A549 (cell line): ENCODE measurements at regions not wholly inside any gene's neighbourhood (a gene's known extent, or its start where the extent isn't known, plus 50 kb on each side); places are given as distances from the start of the nearest gene placed in this dataset.

Experiments used
- ATAC-seq, 2 experiments: fragments of 200-7000 bp in 1 of 2; fragments of >200 bp in 1 of 2; cut with Nextera tagmentation in 1 of 2; cut with Tn5 transposase in 1 of 2; 3 replicates each; pipeline versions ENCODE4 v1.8.0 to v1.9.1; 2018 to 2020; ENCODE audit warnings: mild to moderate bottlenecking in 1 of 2, moderate library complexity in 1 of 2
- CTCF ChIA-PET: fragments of 300-600 bp; sonication (Branson Sonifier 250); formaldehyde crosslinking; extraction: SDS; loops from one replicate; lab custom pipeline; 2021; ENCODE audit warnings: antibody characterized with exemption, inconsistent platforms; lab: Yijun Ruan, JAX
- POLR2A ChIA-PET: fragments of 350-600 bp; formaldehyde crosslinking; extraction: SDS; loops from one replicate; lab custom pipeline; 2021; ENCODE audit warnings: antibody characterized with exemption, inconsistent platforms; lab: Yijun Ruan, JAX
- DNase-seq, 2 experiments: peaks; one replicate each; pipeline versions ENCODE4 v3.0.0 to v3.0.0-alpha.2; 2011 to 2016; ENCODE audit warnings: low read depth in 1 of 2, low spot score in 1 of 2
- FAIRE-seq: peaks from 2 replicates; lab custom pipeline; 2011; peaks lifted over from hg19 to GRCh38; lab: Jason Lieb, UNC
- H3K27ac ChIP-seq, 2 experiments: fragments of >200 bp; sonication (Bioruptor Twin); formaldehyde crosslinking; 3 replicates each; pipeline ENCODE4 v1.5.1; 2016 to 2017
- H3K4me1 ChIP-seq: fragments of >200 bp; sonication (Bioruptor Twin); formaldehyde crosslinking; 3 replicates; pipeline ENCODE4 v1.6.1; 2016
- H3K4me2 ChIP-seq: fragments of >200 bp; sonication (Bioruptor Twin); formaldehyde crosslinking; 3 replicates; pipeline ENCODE4 v1.6.1; 2016
- H3K4me3 ChIP-seq: fragments of >200 bp; sonication (Bioruptor Twin); formaldehyde crosslinking; 3 replicates; pipeline ENCODE4 v1.5.1; 2016
- H3K9me3 ChIP-seq: fragments of >200 bp; sonication (Bioruptor Twin); formaldehyde crosslinking; 3 replicates; pipeline ENCODE4 v1.6.1; 2016
- CEBPB ChIP-seq, 2 experiments: fragments of >200 bp in 1 of 2; sonication (Bioruptor Twin) in 1 of 2; formaldehyde crosslinking in 1 of 2; IDR thresholded peaks; 2 replicates each; pipeline ENCODE4 v1.6.1; 2012 to 2016
- CHD4 ChIP-seq: fragments of 200-600 bp; sonication (generic); IDR thresholded peaks from 2 replicates; pipeline ENCODE4 v1.6.1; 2016; ENCODE audit warnings: antibody characterized with exemption, mild to moderate bottlenecking, borderline replicate concordance
- HOXB5 ChIP-seq: fragments of 250-450 bp; sonication (Bioruptor Pico); IDR thresholded peaks from 2 replicates; pipeline ENCODE4 v1.5.0; 2020; ENCODE audit warnings: mild to moderate bottlenecking, moderate library complexity
- KDM5A ChIP-seq: fragments of 200-600 bp; sonication (generic); IDR thresholded peaks from 2 replicates; pipeline ENCODE4 v1.6.1; 2016; ENCODE audit warnings: antibody characterized with exemption, mild to moderate bottlenecking
- MAFK ChIP-seq: fragments of 450-650 bp; IDR thresholded peaks from 2 replicates; pipeline ENCODE4 v1.6.1; 2014; ENCODE audit not compliant: partially characterized antibody
- POLR2AphosphoS2 ChIP-seq: conservative IDR thresholded peaks from 2 replicates; pipeline ENCODE4 v1.6.1; 2012; ENCODE audit warnings: low read length, improper control_type of control experiment, inconsistent platforms
- RFX5 ChIP-seq: fragments of 450-650 bp; IDR thresholded peaks from 2 replicates; pipeline ENCODE4 v1.7.1; 2014; ENCODE audit warnings: antibody characterized with exemption, mild to moderate bottlenecking, moderate library complexity
- SREBF2 ChIP-seq: fragments of 450-650 bp; IDR thresholded peaks from 2 replicates; pipeline ENCODE4 v1.6.1; 2014; ENCODE audit warnings: mild to moderate bottlenecking, moderate library complexity
- TP53 ChIP-seq: fragments of 250-450 bp; sonication (Bioruptor Pico); IDR thresholded peaks from 2 replicates; pipeline ENCODE4 v1.5.0; 2021; ENCODE audit warnings: mild to moderate bottlenecking, moderate library complexity
- ZC3H11A ChIP-seq: fragments of 450-650 bp; IDR thresholded peaks from 2 replicates; pipeline ENCODE4 v1.6.1; 2014; ENCODE audit warnings: antibody characterized with exemption, mild to moderate bottlenecking
- WGBS: methylation state at CpG from one replicate; pipeline ENCODE4 v1.1.6; 2017; ENCODE audit errors: missing lambda C conversion rate; 5-methylcytosine and 5-hydroxymethylcytosine counted together
- TF ChIP-seq, protein P1 (sequence below): fragments of 150-350 bp; IDR thresholded peaks from 2 replicates; pipeline ENCODE4 v1.6.1; 2014; ENCODE audit warnings: low read depth, mild to moderate bottlenecking, low read length
- TF ChIP-seq, protein P2 (sequence below): fragments of 250-450 bp; sonication (Bioruptor Pico); IDR thresholded peaks from 2 replicates; pipeline ENCODE4 v1.5.0; 2020; ENCODE audit warnings: low read depth, mild to moderate bottlenecking, moderate library complexity
- TF ChIP-seq, protein P3 (sequence below): fragments of 200-600 bp; sonication (generic); IDR thresholded peaks from 2 replicates; pipeline ENCODE4 v1.6.1; 2016; ENCODE audit warnings: antibody characterized with exemption, mild to moderate bottlenecking, moderate library complexity
- TF ChIP-seq, protein P4 (sequence below): fragments of 250-450 bp; sonication (Bioruptor Pico); IDR thresholded peaks from 2 replicates; pipeline ENCODE4 v1.5.0; 2021; ENCODE audit warnings: mild to moderate bottlenecking, moderate library complexity, borderline replicate concordance

DNA sequence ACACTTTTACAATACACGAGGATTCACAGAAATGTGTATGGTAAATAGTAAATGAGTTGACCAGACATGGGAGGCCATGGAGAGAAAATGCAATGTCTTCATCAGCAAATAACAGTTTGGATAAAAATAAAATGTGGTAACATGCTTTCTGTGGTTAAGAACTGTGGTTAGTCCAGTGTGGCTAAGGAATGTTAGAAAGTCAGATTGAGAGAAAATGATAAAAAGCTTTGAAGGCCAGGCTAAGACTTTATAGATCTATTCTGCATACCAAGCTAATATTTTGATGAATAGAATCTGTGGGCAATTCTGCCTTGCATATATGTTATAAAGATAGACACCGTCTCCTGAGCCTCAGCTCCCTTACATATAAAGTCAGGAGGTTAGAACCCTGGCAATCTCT, 215.9 kb downstream of the SOX11 start:
- DNase-seq: no peak
- H3K27ac ChIP-seq: no peak overlapping the region
- H3K4me1 ChIP-seq: no peaks in the 10 kb centered on the region
- TF ChIP-seq ZC3H11A: no peak
- TF ChIP-seq, protein P1, sequence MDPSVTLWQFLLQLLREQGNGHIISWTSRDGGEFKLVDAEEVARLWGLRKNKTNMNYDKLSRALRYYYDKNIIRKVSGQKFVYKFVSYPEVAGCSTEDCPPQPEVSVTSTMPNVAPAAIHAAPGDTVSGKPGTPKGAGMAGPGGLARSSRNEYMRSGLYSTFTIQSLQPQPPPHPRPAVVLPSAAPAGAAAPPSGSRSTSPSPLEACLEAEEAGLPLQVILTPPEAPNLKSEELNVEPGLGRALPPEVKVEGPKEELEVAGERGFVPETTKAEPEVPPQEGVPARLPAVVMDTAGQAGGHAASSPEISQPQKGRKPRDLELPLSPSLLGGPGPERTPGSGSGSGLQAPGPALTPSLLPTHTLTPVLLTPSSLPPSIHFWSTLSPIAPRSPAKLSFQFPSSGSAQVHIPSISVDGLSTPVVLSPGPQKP: no peak
- TF ChIP-seq POLR2AphosphoS2: no peak
- TF ChIP-seq, protein P2, sequence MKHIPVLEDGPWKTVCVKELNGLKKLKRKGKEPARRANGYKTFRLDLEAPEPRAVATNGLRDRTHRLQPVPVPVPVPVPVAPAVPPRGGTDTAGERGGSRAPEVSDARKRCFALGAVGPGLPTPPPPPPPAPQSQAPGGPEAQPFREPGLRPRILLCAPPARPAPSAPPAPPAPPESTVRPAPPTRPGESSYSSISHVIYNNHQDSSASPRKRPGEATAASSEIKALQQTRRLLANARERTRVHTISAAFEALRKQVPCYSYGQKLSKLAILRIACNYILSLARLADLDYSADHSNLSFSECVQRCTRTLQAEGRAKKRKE: no peak
- TF ChIP-seq, protein P3, sequence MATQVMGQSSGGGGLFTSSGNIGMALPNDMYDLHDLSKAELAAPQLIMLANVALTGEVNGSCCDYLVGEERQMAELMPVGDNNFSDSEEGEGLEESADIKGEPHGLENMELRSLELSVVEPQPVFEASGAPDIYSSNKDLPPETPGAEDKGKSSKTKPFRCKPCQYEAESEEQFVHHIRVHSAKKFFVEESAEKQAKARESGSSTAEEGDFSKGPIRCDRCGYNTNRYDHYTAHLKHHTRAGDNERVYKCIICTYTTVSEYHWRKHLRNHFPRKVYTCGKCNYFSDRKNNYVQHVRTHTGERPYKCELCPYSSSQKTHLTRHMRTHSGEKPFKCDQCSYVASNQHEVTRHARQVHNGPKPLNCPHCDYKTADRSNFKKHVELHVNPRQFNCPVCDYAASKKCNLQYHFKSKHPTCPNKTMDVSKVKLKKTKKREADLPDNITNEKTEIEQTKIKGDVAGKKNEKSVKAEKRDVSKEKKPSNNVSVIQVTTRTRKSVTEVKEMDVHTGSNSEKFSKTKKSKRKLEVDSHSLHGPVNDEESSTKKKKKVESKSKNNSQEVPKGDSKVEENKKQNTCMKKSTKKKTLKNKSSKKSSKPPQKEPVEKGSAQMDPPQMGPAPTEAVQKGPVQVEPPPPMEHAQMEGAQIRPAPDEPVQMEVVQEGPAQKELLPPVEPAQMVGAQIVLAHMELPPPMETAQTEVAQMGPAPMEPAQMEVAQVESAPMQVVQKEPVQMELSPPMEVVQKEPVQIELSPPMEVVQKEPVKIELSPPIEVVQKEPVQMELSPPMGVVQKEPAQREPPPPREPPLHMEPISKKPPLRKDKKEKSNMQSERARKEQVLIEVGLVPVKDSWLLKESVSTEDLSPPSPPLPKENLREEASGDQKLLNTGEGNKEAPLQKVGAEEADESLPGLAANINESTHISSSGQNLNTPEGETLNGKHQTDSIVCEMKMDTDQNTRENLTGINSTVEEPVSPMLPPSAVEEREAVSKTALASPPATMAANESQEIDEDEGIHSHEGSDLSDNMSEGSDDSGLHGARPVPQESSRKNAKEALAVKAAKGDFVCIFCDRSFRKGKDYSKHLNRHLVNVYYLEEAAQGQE: no peak
- TF ChIP-seq KDM5A: no peak
- TF ChIP-seq, all 56 proteins: peak for 0
- Histone ChIP-seq H3K9me3 (peaks cover 3% of the 10 kb centered on the region; the same call in 1 of the 3 replicates), H3K4me2 (no peak overlapping the region), H3K4me3 (no peak overlapping the region)
- 5% methylated on average over 2 of the region's 2 CpGs for WGBS
- peak; percentile 43 for FAIRE-seq
- ChIA-PET CTCF (interaction anchor here (0.6 kb wide), 1 partner anchor 136 kb away, joined by 3 read pairs; no protein-coding TSS in a partner anchor), POLR2A (no interaction called here)
- no peak for ATAC-seq

DNA sequence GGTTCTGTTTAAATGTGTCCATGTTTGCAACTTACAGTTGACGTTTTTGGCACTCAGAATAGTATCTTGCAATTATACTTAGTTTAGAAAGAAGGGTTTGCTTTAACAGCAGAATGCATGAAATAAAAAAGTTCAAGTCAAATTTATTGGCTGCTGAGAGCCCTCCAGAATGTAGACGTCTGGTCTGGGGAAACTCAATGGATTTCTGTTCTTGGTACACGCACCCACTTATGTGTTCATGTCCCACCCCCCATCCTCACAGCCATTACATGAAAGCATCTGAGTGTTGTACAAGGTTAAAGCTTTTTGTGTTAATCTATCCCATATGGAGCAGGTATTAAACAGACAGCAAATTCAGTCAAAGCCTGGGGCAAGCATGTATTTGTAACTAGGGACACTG, 219.5 kb downstream of the SOX11 start:
- no peak overlapping the region for H3K27ac ChIP-seq
- no peak overlapping the region for H3K4me2 ChIP-seq
- no peaks in the 10 kb centered on the region for H3K4me1 ChIP-seq
- FAIRE-seq: no peak
- TF ChIP-seq CEBPB (IDR thresholded peaks at IDR 0.05) (no peak), SREBF2 (no peak), TP53 (CRISPR knock-in tag) (no peak), RFX5 (no peak), MAFK (no peak), CHD4 (no peak), HOXB5 (no peak)
- TF ChIP-seq, protein P4, sequence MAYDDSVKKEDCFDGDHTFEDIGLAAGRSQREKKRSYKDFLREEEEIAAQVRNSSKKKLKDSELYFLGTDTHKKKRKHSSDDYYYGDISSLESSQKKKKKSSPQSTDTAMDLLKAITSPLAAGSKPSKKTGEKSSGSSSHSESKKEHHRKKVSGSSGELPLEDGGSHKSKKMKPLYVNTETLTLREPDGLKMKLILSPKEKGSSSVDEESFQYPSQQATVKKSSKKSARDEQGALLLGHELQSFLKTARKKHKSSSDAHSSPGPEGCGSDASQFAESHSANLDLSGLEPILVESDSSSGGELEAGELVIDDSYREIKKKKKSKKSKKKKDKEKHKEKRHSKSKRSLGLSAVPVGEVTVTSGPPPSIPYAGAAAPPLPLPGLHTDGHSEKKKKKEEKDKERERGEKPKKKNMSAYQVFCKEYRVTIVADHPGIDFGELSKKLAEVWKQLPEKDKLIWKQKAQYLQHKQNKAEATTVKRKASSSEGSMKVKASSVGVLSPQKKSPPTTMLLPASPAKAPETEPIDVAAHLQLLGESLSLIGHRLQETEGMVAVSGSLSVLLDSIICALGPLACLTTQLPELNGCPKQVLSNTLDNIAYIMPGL (CRISPR knock-in tag): no peak
- TF ChIP-seq, protein P1: no peak
- ATAC-seq: no peak
- ChIA-PET CTCF (no interaction called here), POLR2A (no interaction called here)
- DNase-seq: no peak
- H3K9me3 ChIP-seq: no peaks in the 10 kb centered on the region
- H3K4me3 ChIP-seq: no peak overlapping the region
- WGBS: 1% methylated on average over 3 of the region's 3 CpGs
